CD4-positive, alpha-beta T cell treated with Interleukin-1 beta for 1 hour (primary cell): ENCODE measurements at regions not wholly inside any gene's neighbourhood (a gene's known extent, or its start where the extent isn't known, plus 50 kb on each side); places are given as distances from the start of the nearest gene placed in this dataset.
"Not testable (repeated sequence)": the region's sequence is repeated elsewhere in the genome, so short reads cannot be mapped to it uniquely, and the experiment has no call there.

Experiments
- DNase-seq, 2 donors: peaks; one replicate each; pipeline ENCODE4 v3.0.0-alpha.2; 2020 to 2022

DNA sequence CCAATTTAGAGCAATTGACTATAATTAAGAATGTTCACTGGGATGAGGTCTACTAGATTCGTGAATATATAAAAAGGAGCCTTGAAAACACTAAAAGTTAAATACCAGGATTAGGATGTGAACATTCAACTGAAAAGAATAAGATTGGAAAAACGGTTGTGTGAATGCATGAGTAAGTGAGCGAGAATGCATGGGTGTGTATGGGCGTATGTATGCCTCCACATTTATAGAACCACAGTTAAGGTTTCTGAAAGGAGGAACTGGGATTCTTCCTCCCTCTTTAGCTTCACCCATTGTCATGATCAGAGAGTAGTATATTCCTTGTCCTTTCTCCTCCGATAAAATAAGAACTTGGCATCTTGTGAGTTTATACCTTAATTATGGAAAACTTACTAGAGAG lies 151.1 kb upstream of the UBE2E3 start:
- DNase-seq: no peak

DNA sequence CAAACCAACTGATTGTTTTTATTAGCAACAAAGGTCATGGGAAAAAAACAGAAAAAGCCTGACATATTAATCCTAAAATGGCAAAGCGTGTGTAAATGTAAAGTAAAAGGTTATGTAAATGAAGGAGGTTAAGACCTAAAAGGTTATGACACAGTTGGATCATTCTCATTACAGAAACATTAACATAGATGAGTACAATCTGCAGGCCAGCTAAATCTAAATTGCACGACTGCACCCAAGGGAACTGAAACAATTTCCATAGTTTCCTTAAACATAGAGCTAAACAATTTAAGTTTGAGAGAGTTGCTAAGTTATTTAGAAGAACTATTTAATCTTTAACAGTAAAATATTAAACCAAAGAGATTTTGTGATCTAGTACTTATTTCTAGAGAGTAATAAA lies 151.6 kb upstream of the UBE2E3 start:
- no peak for DNase-seq

DNA sequence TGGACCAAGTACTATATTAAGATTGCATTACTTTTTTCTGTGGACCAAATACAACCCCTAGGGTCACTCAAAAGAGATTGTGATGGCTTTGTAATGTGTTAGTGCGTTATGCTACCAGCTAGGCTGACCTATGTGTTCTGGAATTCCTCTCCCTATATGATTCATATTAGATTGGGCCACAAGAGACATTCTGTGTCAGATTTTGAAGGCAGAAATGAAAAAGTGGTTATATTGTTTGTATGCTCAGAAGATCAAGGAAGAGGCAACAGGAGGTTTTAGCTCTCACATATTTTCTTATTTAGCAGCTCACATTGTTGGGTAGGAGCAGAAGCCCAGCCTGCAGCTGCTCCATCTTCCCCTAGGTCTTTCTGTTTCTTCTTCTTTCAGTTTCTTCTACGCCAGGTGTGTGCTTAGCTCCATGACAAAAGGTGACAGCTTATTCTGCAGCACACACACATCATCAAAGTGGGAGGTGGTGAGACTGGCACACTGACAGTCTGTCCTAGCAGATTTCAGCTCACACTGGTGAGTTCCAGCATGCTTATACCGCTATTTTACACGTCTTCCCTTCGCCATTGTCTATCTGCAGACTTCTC lies 156.8 kb upstream of the UBE2E3 start:
- no peak for DNase-seq

DNA sequence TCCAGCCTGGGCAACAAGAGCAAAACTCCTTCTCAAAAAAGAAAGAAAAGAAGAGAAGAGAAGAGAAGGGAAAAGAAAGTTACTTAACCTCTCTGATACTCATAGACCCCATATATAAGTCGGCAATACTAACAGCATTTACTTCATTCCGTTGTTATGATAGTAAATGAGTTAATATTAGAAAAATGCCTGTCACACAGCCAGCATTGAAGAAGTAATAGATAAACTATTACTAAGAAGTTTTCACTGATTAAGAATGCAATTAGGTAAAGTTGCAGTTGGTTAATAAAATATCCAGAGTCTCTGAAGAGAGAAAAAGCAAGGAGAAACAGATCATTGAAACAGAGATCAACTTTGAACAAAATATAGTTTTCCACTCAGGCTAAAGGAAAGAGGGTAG lies 161.3 kb upstream of the UBE2E3 start:
- no peak for DNase-seq

DNA sequence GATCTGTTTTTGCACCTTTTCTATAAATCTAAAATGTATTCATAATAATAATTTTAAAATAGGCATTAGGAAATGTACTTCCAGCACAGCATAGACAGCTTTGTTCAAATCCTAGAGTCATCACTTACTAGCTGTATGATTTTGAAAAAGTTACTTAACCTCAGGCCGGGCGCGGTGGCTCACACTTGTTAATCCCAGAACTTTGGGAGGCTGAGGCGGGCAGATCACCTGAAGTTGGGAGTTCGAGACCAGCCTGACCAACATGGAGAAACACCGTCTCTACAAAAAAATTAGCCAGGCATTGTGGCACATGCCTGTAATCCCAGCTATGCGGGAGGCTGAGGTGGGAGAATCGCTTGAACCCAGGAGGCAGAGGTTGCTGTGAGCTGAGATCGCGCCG lies 161.7 kb upstream of the UBE2E3 start:
- DNase-seq: not testable (repeated sequence)

DNA sequence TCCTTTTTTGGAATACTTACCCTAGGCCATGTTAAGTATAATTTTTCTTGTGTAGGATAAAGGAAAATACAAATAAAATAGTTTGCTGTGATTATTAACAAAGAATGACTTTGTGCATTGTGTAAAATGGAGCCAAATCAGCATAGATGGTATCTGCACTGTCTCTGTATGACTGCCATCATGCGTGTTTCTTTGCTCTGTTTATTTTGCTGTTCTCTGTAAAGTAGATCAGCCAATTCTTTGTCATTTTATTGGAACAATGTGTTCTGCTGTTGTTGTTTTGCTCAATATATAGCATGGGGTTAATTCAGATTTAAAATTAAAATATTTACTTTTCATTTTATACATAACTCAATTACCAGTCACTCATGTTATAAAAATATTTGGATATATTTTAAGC lies 181.3 kb upstream of the UBE2E3 start:
- no peak for DNase-seq

DNA sequence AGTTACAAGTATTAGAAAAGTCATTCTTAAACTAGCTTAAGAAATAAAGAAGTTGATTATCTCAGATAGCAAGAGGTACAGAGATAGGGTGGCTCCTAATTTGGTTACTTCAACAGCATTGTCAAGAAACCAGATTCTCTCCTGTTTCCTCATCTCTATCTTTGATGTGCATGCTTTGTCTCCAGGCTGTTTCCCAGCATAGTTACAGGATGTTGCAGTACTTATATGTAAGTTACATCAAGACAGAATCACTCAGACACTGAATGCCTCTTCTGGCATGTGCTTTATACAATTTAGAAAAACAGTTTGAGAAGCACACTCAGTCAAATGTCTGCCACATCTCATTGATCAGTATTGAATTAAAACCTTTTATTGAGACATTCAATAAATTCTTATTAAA lies 189.5 kb upstream of the UBE2E3 start:
- no peak for DNase-seq

DNA sequence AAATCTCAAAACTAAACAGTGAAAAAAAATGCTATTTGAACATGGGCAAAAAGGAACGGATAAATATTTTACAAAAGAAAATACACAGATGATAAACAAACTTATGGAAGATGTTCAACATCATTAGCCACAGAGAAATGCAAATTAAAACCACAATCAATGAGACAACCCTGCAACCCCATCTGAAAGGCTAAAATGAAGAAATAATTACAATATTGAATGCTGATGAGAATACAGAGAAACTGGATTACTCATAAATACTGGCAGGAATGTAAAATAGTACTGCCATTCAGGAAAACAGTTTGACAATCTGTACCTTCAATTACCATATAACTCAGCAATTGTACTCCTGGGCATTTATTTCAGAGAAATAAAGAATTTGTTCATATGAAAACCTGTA lies 193.1 kb upstream of the UBE2E3 start:
- DNase-seq: no peak

DNA sequence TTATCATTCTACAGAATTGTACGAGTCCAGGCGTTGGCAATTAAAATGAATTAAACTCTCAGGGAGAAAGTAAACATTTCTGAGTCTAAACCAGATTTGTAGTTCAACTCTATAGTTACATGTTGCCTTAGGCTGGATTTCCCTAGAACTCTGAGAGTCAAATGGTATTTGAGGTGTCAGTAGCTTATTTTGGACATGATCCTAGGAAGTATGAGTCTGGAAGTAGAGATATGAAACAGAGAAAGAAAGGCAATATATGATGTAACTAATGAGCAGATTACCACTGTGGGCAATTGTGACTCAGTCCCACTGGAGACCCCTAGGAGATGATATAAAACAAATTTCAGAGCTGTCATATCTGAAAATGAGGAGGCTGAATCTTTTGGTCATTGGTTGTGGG lies 199.1 kb upstream of the UBE2E3 start:
- DNase-seq: no peak

DNA sequence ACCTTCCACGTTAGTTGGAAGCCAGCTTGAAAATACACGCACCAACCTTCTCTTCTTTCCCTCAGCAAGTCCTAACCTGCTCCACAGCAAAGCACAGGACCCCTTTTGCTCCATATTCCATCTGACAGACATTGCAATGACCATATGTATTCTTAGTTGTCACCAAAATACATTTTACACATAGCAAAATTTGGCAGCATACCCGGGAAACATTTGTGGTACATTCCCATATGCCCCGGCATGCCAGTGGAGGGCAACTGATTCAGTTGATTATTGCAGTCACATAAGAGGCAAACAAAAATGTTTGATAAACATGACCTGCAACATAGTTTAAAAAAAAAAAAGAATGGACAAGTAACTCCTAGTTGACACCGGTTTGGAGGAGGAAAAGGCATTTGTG lies 202.1 kb upstream of the UBE2E3 start:
- no peak for DNase-seq

DNA sequence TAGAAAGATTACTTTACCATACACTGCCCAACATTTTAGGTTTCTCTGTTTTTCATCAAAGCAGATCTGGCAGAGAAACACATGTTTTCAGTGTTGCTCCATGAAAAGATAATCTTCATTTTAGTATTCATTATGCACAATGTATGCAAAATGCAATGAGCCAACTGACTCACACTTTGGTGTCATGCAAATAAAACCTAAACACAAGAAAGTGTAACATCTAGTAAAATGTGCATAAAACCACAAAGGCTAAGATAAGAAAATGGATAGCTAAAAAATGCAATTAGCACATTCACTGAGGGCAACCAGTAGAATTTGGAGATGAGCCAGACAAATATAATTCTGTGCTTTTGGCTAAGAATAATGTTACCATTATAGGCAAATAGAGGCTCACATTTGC lies 203.5 kb upstream of the UBE2E3 start:
- no peak for DNase-seq

DNA sequence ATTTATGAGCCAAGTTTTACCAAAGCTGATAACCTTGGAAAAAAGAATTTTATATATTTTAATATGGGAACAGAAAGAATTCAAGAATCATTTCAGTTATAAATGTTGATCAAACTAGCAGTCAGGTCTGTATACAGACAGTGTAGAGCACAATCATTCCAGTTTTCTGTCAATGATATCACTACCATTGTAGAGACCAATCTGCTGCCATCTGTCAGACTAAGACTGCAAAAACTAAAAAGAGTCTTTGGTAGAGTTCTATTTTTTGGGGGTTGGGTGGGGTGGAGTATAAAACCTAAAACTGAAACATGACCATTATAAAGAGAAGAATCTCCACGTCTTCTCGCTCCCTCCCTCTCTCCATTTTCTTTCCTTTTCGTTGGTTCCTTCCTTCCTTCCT lies 204.7 kb upstream of the UBE2E3 start:
- no peak for DNase-seq

DNA sequence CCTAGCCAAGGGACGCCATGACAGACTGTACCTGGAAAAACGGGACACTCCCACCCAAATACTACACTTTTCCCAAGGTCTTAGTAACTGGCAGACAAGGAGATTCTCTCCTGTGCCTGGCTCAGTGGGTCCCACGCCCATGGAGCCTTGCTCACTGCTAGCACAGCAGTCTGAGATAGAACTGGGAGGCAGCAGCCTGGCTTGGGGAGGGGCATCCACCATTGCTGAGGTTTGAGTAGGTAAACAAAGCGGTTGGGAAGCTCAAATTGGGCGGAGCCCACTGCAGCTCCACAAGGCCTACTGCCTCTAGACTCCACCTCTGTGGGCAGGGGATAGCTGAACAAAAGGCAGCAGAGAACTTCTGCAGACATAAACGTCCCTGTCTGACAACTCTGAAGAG lies 215.1 kb upstream of the UBE2E3 start:
- DNase-seq: not testable (repeated sequence)

DNA sequence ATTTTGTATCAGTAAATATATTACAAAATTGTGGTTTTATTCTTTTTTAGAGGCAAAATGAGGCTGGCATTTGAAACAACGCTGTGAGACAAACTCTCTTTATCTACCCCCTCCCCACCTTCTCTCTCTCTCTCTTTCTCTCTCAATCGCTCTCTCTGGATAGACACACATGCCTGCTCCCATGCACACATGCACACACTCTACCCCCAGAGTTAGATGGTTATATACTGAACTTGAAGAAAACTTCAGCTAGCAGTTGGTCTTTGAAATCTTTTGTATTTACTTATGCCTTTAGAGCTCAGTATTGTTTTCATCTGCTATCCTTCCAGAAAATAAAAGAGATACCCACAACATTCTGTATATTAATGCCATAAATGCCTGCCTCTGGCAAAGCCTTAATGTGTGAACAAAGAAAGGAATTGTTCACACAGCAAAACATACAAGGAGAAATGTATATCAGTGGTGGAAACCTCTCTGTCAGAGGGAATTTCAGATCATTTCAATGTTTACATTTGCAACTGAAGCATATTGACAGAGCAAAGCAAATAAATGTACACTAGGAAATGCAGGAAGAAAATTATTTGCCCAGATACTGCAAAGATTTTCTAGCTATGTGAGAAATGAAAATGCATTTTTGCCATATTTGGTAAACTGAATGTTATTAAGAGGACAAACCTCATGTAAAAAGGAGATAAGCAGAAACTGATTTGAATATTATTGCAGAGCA lies 217.0 kb upstream of the UBE2E3 start:
- no peak for DNase-seq

DNA sequence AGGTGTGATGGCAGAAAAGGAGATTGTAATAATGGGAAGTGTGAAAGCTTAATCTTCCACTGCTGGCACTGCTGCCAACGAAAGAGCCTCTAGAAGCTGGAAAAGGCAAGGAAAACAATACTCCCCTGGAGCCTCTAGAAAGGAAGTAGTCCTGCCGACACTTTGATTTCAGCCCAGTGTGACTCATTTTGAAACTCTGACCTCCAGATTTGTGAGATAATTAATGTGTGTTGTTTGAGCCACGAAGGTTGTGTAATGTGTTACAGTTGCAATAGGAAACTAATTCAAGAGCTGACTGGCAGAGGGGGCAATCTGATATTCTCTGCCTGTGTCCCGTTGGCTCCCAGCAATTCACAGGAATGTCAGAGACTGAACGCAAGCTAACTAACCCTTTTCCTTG lies 219.2 kb upstream of the UBE2E3 start:
- DNase-seq: no peak

DNA sequence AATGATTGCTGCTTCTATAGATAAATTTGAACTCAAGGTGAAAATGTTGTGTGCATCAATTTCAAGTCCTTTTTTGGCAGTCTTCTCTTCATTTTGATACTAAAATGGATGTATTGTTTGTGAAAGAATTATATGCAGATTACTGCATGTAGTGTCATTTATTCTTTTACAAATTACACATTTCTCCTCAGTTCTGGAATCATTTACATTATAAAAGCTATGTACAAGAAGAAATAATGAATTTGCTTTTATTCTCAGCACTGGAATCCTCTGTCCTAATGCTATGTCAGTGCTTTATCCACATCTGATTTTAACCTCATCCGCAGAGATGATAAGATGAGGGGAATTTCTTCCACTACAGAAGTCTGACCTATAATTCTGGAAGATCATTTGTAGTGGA lies 220.8 kb upstream of the UBE2E3 start:
- no peak for DNase-seq

DNA sequence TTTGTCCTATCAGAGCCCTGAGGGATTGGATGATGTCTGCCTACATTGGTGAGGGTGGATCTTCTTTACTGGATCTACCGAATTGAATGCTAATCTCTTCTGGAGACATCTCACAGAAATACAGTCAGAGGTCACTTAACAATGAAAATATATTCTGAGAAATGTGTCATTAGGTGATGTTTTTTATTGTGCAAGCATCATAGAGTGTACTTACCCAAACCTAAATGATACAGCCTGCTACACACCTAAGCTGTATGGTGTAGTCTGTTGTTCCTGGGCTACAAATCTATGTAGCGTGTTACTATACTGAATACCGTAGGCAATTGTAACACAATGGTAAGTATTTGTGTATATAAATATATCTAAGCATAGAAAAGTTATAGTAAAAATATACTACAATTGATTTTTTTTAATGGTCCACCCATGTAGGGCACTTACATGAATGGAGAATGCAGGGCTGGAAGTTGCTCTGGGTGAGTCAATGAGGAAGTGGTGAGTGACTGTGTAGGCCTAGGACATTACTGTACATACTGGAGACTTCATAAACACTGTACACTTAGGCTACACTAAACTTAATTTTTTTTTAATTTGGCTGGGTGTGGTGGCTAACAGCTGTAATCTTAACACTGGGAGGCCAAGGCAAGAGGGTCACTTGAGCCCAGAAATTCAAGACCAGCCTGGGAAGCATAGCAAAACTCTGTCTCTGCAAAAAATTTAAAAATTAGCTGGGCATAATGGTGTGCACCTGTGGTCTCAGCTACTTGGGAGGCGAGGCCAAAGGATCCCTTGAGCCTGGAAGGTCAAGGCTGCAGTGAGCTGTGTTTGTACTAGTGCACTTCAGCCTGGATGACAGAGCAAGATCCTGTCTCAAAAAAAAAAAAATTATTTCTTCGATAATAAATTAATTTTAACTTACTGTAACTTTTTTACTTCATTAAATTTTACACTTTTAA lies 226.3 kb upstream of the UBE2E3 start:
- DNase-seq: no peak

DNA sequence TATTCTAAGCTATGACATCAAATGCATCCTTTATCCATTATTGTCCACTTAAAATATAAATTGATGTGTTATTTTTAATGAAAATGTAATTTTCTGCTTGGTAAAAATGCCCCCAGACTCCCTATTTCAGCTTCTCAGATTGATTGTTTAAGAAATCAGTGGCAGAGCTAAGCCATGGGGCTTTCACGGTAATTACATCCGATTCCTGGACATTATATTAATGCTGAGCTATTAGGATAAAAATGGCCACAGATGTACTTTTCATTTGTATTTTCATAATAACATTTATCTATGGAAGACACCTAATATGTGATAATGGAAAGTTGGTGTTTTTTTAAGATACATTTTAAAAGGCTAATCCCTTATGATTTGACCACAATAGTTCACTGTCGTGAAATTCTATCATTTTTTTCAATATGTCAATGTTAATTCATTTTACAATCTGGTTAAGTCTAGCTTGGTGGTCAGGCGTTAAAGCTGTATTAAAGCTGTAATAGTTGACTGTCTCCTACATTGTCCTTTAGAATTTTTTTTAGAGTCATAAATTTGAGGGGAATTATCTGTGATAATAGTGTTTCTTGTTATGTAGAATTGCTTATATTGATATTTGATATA lies 229.0 kb upstream of the UBE2E3 start:
- DNase-seq: no peak

DNA sequence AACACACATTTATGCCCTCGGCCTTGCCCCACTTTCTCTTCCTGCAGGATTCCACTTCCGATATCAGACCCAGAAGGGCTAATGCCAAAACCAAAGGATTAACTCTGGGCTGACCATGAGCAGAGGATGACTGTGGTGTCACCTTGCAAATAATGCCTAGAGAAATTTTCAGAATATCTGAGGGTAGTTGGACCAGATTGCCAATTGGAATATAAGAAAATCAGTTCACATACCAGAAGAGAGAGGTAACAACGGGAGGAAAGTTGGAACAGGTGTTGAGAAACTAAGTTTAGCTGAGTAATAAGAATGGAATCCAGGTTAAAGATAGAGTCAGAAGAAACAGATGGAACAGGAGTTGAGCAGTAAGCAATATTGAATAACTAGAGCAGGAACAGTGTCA lies 232.7 kb upstream of the UBE2E3 start:
- DNase-seq: no peak

DNA sequence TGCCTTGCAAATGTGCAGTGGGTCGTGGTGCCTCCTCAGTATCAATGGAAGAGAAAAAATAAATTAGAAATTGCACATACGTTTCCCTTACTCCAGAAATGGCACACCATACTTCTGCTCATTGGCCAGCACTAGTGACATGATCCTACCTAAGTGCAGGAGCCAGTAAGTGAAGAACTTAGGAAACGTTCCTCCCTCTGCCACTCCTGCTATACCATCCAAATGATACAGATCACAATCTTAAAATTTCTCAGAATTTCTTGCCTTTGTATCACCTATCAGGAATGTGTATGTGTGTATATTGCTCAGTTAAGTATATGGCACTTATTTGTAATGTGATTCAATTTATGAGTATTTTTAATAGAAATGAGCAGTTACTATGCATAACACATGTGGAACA lies 237.0 kb upstream of the UBE2E3 start:
- DNase-seq: no peak

DNA sequence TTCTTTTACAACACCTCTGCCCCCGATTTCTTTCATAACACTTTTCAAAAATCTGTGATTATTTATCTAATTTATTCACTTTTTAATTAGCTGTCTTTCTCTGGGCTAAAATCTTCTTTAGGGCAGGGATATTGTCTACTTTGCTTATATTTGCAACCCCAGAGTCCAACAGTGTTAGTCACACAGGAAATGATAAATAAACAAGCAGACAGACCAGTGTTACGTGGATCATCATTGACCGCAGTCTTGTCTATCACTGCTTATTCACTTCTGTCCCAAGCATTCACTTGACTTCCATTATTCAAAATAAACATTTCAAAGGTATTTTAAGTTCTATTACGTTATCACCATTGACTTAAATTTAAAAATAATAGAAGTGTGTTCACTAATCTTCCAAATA lies 237.6 kb upstream of the UBE2E3 start:
- no peak for DNase-seq

DNA sequence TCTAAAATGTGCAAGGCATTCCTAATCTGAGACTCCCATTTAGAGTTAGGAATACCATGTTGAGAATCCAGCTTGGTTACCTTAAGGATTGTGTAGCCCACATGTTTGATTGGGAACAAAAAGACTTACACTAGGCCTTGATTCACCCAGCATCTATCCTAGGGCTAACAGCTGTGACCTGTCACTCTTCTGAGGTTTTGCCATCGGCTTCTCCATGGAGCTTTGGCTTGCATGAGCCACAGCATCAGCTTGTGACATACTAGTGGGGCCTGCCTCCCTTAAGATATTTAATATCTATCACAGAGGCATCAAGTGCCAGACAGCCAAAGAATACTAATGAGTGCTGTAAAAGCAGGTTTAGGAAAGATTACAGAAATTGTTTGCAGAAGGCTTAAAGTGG lies 241.3 kb upstream of the UBE2E3 start:
- no peak for DNase-seq

DNA sequence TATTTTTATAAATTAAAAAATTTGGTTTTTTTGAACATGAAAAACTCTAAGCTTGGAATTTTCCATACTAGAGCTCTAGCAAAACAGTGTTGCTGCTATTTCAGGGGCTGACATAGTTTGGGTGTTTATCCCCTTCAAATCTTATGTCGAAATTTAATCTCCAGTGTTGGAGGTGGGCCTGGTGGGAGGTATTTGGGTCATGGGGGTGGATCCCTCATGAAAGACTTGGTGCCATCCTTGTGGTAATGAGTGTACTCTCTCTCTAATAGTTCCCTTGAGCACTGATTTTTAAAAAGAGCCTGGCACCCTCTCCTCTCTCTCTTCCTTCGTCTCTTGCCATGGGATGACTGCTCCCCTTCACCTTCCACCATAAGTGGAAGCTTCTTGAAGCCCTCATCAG lies 244.6 kb upstream of the UBE2E3 start:
- DNase-seq: no peak

DNA sequence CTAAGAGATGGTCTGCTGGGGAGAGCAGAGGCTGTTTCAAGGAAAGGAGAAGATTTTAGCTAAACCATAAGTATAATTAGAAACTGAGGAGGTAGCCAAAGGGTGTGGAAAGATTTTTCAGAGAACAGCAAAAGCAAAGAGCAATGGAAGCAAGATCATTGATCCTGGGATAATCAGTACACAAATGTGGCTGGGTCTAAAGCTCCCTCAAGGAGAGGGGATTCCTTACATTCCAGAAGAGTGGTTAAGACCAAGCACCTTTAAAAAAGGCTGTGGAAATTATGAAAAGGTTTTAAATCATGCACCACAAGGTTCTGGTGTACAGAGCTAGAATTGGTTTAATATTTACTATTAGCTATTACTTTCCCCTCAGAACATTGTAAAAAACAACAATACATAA lies 246.0 kb upstream of the UBE2E3 start:
- no peak for DNase-seq
